IMR-90 (cell line): ENCODE measurements at regions not wholly inside any gene's neighbourhood (a gene's known extent, or its start where the extent isn't known, plus 50 kb on each side); places are given as distances from the start of the nearest gene placed in this dataset.

ENCODE experiments used
- ATAC-seq: fragments of 200-7000 bp; cut with Tn5 transposase; 2 replicates; pipeline ENCODE4 v1.9.1; 2020; ENCODE audit warnings: low read depth, mild to moderate bottlenecking, moderate library complexity
- BruUV-seq: library from RNA; stranded (reverse); fragments of 400-500 nt; replicated peaks from 2 replicates; lab custom pipeline; 2021; lab: Mats Ljungman, UMichigan
- CTCF ChIA-PET: fragments of 300-600 bp; formaldehyde crosslinking; extraction: SDS; loops from one replicate; lab custom pipeline; 2021; ENCODE audit warnings: antibody characterized with exemption; lab: Yijun Ruan, JAX
- POLR2A ChIA-PET: fragments of 300-600 bp; sonication (Branson Sonifier 250); formaldehyde crosslinking; loops from one replicate; lab custom pipeline; 2022; ENCODE audit warnings: antibody characterized with exemption; ENCODE audit not compliant: unreplicated experiment; lab: Charles Lee
- DNase-seq: peaks from one replicate; pipeline ENCODE4 v3.0.0; 2013
- H2AFZ ChIP-seq: replicated peaks from 2 replicates; pipeline ENCODE3; 2013; ENCODE audit warnings: low read length, mild to moderate bottlenecking; ENCODE audit not compliant: poor library complexity
- H2AK5ac ChIP-seq: 2 replicates; pipeline ENCODE4 v1.6.1; 2013; ENCODE audit warnings: low read depth, low read length, inconsistent platforms
- H2AK9ac ChIP-seq: replicated peaks from 2 replicates; pipeline ENCODE3; 2013; ENCODE audit warnings: mild to moderate bottlenecking, low read depth, low read length, moderate library complexity; ENCODE audit not compliant: poor library complexity
- H2BK120ac ChIP-seq: 2 replicates; pipeline ENCODE4 v1.6.1; 2013; ENCODE audit warnings: low read depth, low read length, inconsistent platforms
- H2BK15ac ChIP-seq: 3 replicates; pipeline ENCODE4 v1.6.1; 2013; ENCODE audit warnings: low read depth, low read length, inconsistent platforms
- H2BK20ac ChIP-seq: 2 replicates; pipeline ENCODE4 v1.6.1; 2013; ENCODE audit warnings: low read depth, mild to moderate bottlenecking, inconsistent platforms, low read length, moderate library complexity
- H2BK5ac ChIP-seq: 2 replicates; pipeline ENCODE4 v1.6.1; 2013; ENCODE audit warnings: mild to moderate bottlenecking, low read depth, low read length, inconsistent platforms; ENCODE audit not compliant: poor library complexity, severe bottlenecking
- H3K14ac ChIP-seq: replicated peaks from 2 replicates; pipeline ENCODE4 v1.6.1; 2013; ENCODE audit warnings: low read depth, low read length, inconsistent platforms
- H3K18ac ChIP-seq: 2 replicates; pipeline ENCODE4 v1.6.1; 2013; ENCODE audit warnings: low read depth, low read length, control low read depth
- H3K23ac ChIP-seq: 2 replicates; pipeline ENCODE4 v1.6.1; 2013; ENCODE audit warnings: low read depth, low read length, inconsistent platforms
- H3K27ac ChIP-seq: 2 replicates; pipeline ENCODE4 v1.5.1; 2013; ENCODE audit warnings: mild to moderate bottlenecking, control low read depth, low read length; ENCODE audit not compliant: insufficient read depth
- H3K27me3 ChIP-seq: 2 replicates; pipeline ENCODE4 v1.6.1; 2013; ENCODE audit warnings: low read length; ENCODE audit not compliant: control insufficient read depth, insufficient read depth
- H3K36me3 ChIP-seq: 2 replicates; pipeline ENCODE4 v1.6.1; 2013; ENCODE audit warnings: low read length, mixed read lengths; ENCODE audit not compliant: control insufficient read depth, insufficient read depth
- H3K4ac ChIP-seq: 2 replicates; pipeline ENCODE4 v1.6.1; 2013; ENCODE audit warnings: low read depth, low read length, inconsistent platforms
- H3K4me1 ChIP-seq: 2 replicates; pipeline ENCODE4 v1.6.1; 2013; ENCODE audit warnings: low read length, mixed read lengths; ENCODE audit not compliant: control insufficient read depth, insufficient read depth
- H3K4me2 ChIP-seq: 2 replicates; pipeline ENCODE4 v1.6.1; 2013; ENCODE audit warnings: low read depth, mild to moderate bottlenecking, control low read depth, low read length, moderate library complexity
- H3K4me3 ChIP-seq: 2 replicates; pipeline ENCODE4 v1.5.1; 2013; ENCODE audit warnings: low read depth, mild to moderate bottlenecking, control low read depth, low read length, moderate library complexity; ENCODE audit not compliant: insufficient read depth
- H3K56ac ChIP-seq: 2 replicates; pipeline ENCODE4 v1.6.1; 2013; ENCODE audit warnings: low read length, inconsistent platforms; ENCODE audit not compliant: insufficient read depth; ENCODE audit errors: extremely low read depth
- H3K79me1 ChIP-seq, 2 experiments: 2 replicates each; pipeline ENCODE4 v1.6.1; 2013; ENCODE audit warnings: low read length in 2 of 2, inconsistent platforms in 1 of 2, low read depth in 1 of 2
- H3K9ac ChIP-seq: 2 replicates; pipeline ENCODE4 v1.6.1; 2013; ENCODE audit warnings: low read depth, low read length, control low read depth
- H3K9me1 ChIP-seq: 2 replicates; pipeline ENCODE4 v1.6.1; 2013; ENCODE audit warnings: low read length, inconsistent platforms; ENCODE audit not compliant: insufficient read depth
- H3K9me3 ChIP-seq: 2 replicates; pipeline ENCODE4 v1.6.1; 2013; ENCODE audit warnings: low read length; ENCODE audit not compliant: control insufficient read depth, insufficient read depth
- H4K20me1 ChIP-seq: 2 replicates; pipeline ENCODE4 v1.6.1; 2013; ENCODE audit warnings: low read length, inconsistent platforms; ENCODE audit not compliant: insufficient read depth
- H4K5ac ChIP-seq: 2 replicates; pipeline ENCODE4 v1.6.1; 2013; ENCODE audit warnings: mild to moderate bottlenecking, low read depth, low read length, control low read depth
- H4K8ac ChIP-seq, 2 experiments: 2 replicates each; pipeline ENCODE4 v1.6.1; 2013; ENCODE audit warnings: low read depth in 2 of 2, low read length in 2 of 2, control low read depth in 1 of 2, inconsistent platforms in 1 of 2
- H4K91ac ChIP-seq: 2 replicates; pipeline ENCODE4 v1.6.1; 2013; ENCODE audit warnings: low read depth, low read length, inconsistent platforms; ENCODE audit not compliant: insufficient read depth
- BHLHE40 ChIP-seq: fragments of 150-350 bp; IDR thresholded peaks from 2 replicates; pipeline ENCODE4 v1.6.1; 2016; ENCODE audit warnings: mild to moderate bottlenecking, low read depth, low read length
- CEBPB ChIP-seq: IDR thresholded peaks from 2 replicates; pipeline ENCODE4 v1.6.1; 2012; ENCODE audit warnings: low read depth, low read length, improper control_type of control experiment
- CHD1 ChIP-seq: IDR thresholded peaks from 2 replicates; pipeline ENCODE4 v1.6.1; 2012; ENCODE audit warnings: low read depth, low read length, improper control_type of control experiment
- FOS ChIP-seq: fragments of 150-350 bp; IDR thresholded peaks from 2 replicates; pipeline ENCODE4 v1.6.1; 2016; ENCODE audit warnings: low read depth, low read length
- MAFK ChIP-seq: IDR thresholded peaks from 2 replicates; pipeline ENCODE4 v1.6.1; 2012; ENCODE audit warnings: low read depth, low read length, improper control_type of control experiment
- MAZ ChIP-seq: IDR thresholded peaks from 2 replicates; pipeline ENCODE4 v1.6.1; 2012; ENCODE audit warnings: low read depth, mild to moderate bottlenecking, low read length, improper control_type of control experiment, moderate library complexity, borderline replicate concordance
- MXI1 ChIP-seq: IDR thresholded peaks from 2 replicates; pipeline ENCODE4 v1.6.1; 2012; ENCODE audit warnings: low read depth, mild to moderate bottlenecking, low read length, moderate library complexity, borderline replicate concordance
- NFE2L2 ChIP-seq: fragments of 150-350 bp; IDR thresholded peaks from 2 replicates; pipeline ENCODE4 v1.6.1; 2016; ENCODE audit warnings: low read depth, mild to moderate bottlenecking, low read length
- POLR2A ChIP-seq: IDR thresholded peaks from 2 replicates; pipeline ENCODE4 v1.6.1; 2012; ENCODE audit warnings: mild to moderate bottlenecking, low read depth, low read length
- RAD21 ChIP-seq: IDR thresholded peaks from 2 replicates; pipeline ENCODE4 v1.6.1; 2012; ENCODE audit warnings: low read length, improper control_type of control experiment
- RCOR1 ChIP-seq: IDR thresholded peaks from 2 replicates; pipeline ENCODE4 v1.6.1; 2012; ENCODE audit warnings: mild to moderate bottlenecking, low read length, improper control_type of control experiment; ENCODE audit not compliant: insufficient replicate concordance
- RFX5 ChIP-seq: IDR thresholded peaks from 2 replicates; pipeline ENCODE4 v1.8.0; 2012; ENCODE audit warnings: low read depth, mild to moderate bottlenecking, low read length, moderate library complexity
- SMC3 ChIP-seq: fragments of 150-350 bp; IDR thresholded peaks from 2 replicates; pipeline ENCODE4 v1.6.1; 2016; ENCODE audit warnings: low read depth, mild to moderate bottlenecking, antibody characterized with exemption, low read length, moderate library complexity
- WGBS, 2 experiments: methylation state at CpG; one replicate each; pipeline versions ENCODE4 v1.1.5 to v1.1.7; 2013; ENCODE audit warnings: missing lambda C conversion rate in 2 of 2; ENCODE audit not compliant: insufficient read length in 1 of 2; ENCODE audit errors: extremely low coverage in 2 of 2; 5-methylcytosine and 5-hydroxymethylcytosine counted together
- dilution Hi-C: fragments of 300-500 bp; cut with HindIII; formaldehyde crosslinking; loops from one replicate; pipeline ENCODE4 v1.14.3; 2018; ENCODE audit warnings: low sequenced_read_pairs; ENCODE audit not compliant: unreplicated experiment
- in situ Hi-C: fragments of 300-500 bp; cut with MboI; formaldehyde crosslinking; loops from 3 replicates; pipeline ENCODE4 v1.14.3; 2019; ENCODE audit warnings: low sequenced_read_pairs, inconsistent platforms, mixed read lengths
- intact Hi-C: fragments of 100-400 bp; cut with micrococcal nuclease; formaldehyde crosslinking; loops from 2 replicates; pipeline ENCODE4 v1.10.0; 2022
- TF ChIP-seq, protein P1 (sequence below): fragments of 150-350 bp; IDR thresholded peaks from 2 replicates; pipeline ENCODE4 v1.6.1; 2016; ENCODE audit warnings: low read depth, mild to moderate bottlenecking, low read length, moderate library complexity, borderline replicate concordance
- TF ChIP-seq, protein P2 (sequence below): conservative IDR thresholded peaks from 2 replicates; pipeline ENCODE4 v1.5.1; 2012; ENCODE audit warnings: mild to moderate bottlenecking, low read depth, low read length, improper control_type of control experiment
- TF ChIP-seq, protein P3 (sequence below): fragments of 150-350 bp; IDR thresholded peaks from 2 replicates; pipeline ENCODE4 v1.6.1; 2017; ENCODE audit warnings: mild to moderate bottlenecking, antibody characterized with exemption, low read length, low read depth

DNA sequence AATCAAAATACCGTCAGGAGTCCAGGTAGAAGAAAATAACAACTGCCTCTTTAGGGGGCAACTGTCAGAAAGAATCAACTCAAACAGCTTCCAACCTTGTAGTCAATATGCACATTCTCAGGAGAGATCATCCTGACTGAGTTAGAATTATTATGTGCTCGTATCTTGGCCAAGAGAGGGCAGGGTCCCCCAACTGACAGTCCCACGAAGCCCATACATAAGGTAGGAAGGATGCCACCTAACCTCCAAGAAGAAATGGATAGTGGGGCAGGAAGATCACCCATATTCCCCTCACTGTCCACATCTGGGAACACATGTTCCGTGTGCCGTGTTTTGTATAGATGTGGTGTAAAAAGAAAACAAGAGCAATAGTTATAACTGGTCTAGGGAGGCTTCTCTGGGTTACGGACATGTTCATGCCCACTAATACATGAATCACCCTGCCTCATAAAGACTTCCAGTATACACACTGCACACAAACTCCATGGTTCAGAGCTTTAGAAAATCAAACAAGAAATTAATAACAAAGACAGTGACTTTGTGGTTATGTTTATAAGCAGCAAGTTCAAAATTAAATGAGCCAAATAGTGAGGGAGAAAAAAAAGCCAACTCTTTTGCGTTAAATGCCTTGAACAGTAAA, 295.6 kb downstream of the FGFR2 start:
- BruUV-seq, result no TSS peak
- Histone ChIP-seq H3K36me3 (no peaks in the 10 kb centered on the region), H3K9me1 (no peaks in the 10 kb centered on the region), H3K14ac (no peak overlapping the region), H3K4ac (no peak overlapping the region), H2AK9ac (no peak overlapping the region), H4K8ac (no peak overlapping the region), H3K4me1 (no peaks in the 10 kb centered on the region), H3K27ac (no peak overlapping the region), H3K23ac (no peak overlapping the region), H3K4me2 (no peak overlapping the region), H3K9ac (no peak overlapping the region), H3K9me3 (peaks cover 17% of the 10 kb centered on the region; the same call in 1 of the 2 replicates), H3K56ac (no peak overlapping the region), H2BK5ac (no peak overlapping the region), H2AK5ac (no peak overlapping the region), H3K4me3 (no peak overlapping the region), H2BK120ac (no peak overlapping the region), H2BK20ac (no peak overlapping the region), H2AFZ (no peak overlapping the region), H4K5ac (no peak overlapping the region), H3K27me3 (no peaks in the 10 kb centered on the region), H4K20me1 (no peaks in the 10 kb centered on the region), H4K91ac (no peak overlapping the region), H2BK15ac (no peak overlapping the region), H3K79me1 (no peaks in the 10 kb centered on the region), H3K18ac (no peak overlapping the region)
- intact Hi-C loops, result no loop called here
- no peak for ATAC-seq
- TF ChIP-seq RFX5 (no peak), SMC3 (no peak), MAZ (no peak), CEBPB (no peak), POLR2A (no peak), BHLHE40 (no peak), FOS (no peak), NFE2L2 (no peak), MAFK (no peak), RCOR1 (no peak), CHD1 (no peak), RAD21 (no peak), MXI1 (no peak)
- TF ChIP-seq, protein P1, sequence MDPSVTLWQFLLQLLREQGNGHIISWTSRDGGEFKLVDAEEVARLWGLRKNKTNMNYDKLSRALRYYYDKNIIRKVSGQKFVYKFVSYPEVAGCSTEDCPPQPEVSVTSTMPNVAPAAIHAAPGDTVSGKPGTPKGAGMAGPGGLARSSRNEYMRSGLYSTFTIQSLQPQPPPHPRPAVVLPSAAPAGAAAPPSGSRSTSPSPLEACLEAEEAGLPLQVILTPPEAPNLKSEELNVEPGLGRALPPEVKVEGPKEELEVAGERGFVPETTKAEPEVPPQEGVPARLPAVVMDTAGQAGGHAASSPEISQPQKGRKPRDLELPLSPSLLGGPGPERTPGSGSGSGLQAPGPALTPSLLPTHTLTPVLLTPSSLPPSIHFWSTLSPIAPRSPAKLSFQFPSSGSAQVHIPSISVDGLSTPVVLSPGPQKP, result no peak
- TF ChIP-seq, protein P2, sequence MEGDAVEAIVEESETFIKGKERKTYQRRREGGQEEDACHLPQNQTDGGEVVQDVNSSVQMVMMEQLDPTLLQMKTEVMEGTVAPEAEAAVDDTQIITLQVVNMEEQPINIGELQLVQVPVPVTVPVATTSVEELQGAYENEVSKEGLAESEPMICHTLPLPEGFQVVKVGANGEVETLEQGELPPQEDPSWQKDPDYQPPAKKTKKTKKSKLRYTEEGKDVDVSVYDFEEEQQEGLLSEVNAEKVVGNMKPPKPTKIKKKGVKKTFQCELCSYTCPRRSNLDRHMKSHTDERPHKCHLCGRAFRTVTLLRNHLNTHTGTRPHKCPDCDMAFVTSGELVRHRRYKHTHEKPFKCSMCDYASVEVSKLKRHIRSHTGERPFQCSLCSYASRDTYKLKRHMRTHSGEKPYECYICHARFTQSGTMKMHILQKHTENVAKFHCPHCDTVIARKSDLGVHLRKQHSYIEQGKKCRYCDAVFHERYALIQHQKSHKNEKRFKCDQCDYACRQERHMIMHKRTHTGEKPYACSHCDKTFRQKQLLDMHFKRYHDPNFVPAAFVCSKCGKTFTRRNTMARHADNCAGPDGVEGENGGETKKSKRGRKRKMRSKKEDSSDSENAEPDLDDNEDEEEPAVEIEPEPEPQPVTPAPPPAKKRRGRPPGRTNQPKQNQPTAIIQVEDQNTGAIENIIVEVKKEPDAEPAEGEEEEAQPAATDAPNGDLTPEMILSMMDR, result no peak
- TF ChIP-seq, protein P3, sequence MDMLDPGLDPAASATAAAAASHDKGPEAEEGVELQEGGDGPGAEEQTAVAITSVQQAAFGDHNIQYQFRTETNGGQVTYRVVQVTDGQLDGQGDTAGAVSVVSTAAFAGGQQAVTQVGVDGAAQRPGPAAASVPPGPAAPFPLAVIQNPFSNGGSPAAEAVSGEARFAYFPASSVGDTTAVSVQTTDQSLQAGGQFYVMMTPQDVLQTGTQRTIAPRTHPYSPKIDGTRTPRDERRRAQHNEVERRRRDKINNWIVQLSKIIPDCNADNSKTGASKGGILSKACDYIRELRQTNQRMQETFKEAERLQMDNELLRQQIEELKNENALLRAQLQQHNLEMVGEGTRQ, result no peak
- DNase-seq, result no peak
- POLR2A ChIA-PET, result no interaction called here
- dilution Hi-C loops, result no loop called here
- in situ Hi-C loops, result no loop called here
- CTCF ChIA-PET, result no interaction called here
- WGBS, 2 experiments, result no CpG with 5 or more reads among the region's 7 CpGs
